Chondrocyte (in vitro differentiated cells): ENCODE measurements at regions not wholly inside any gene's neighbourhood (a gene's known extent, or its start where the extent isn't known, plus 50 kb on each side); places are given as distances from the start of the nearest gene placed in this dataset.
"Not testable (repeated sequence)": the region's sequence is repeated elsewhere in the genome, so short reads cannot be mapped to it uniquely, and the experiment has no call there.

ENCODE experiments used
- DNase-seq: peaks from one replicate; pipeline ENCODE4 v3.0.0; 2021; ENCODE audit warnings: mixed read lengths, low spot score
- H3K27ac Mint-ChIP-seq: one replicate; pipeline ENCODE4 v1.8.0; 2021; ENCODE audit warnings: mild to moderate bottlenecking, moderate library complexity, mixed read lengths; ENCODE audit not compliant: unreplicated experiment
- H3K27me3 Mint-ChIP-seq: 2 replicates; pipeline ENCODE4 v1.8.0; 2021; ENCODE audit warnings: low read depth, mixed read lengths
- H3K36me3 Mint-ChIP-seq: 2 replicates; pipeline ENCODE4 v1.8.0; 2021; ENCODE audit warnings: low read depth, mixed read lengths
- H3K4me1 Mint-ChIP-seq: 2 replicates; pipeline ENCODE4 v1.8.0; 2021; ENCODE audit warnings: low read depth, mild to moderate bottlenecking, mixed read lengths
- H3K4me3 Mint-ChIP-seq: one replicate; pipeline ENCODE4 v1.8.0; 2021; ENCODE audit warnings: mild to moderate bottlenecking, moderate library complexity, mixed read lengths; ENCODE audit not compliant: unreplicated experiment
- H3K9me3 Mint-ChIP-seq: 2 replicates; pipeline ENCODE4 v1.8.0; 2021; ENCODE audit warnings: low read depth, mixed read lengths
- CTCF ChIP-seq: fragments of 200-600 bp; sonication (generic); IDR thresholded peaks from 2 replicates; pipeline ENCODE4 v1.5.0; 2021; ENCODE audit warnings: antibody characterized with exemption, mild to moderate bottlenecking, moderate library complexity

GRCh38 chrX:112235547-112235946 is 153.0 kb upstream of the TRPC5 start:
- TF ChIP-seq CTCF = no peak
- Mint-ChIP-seq H3K4me3 (no peak overlapping the region), H3K36me3 (no peaks in the 10 kb centered on the region), H3K9me3 (peaks cover 4% of the 10 kb centered on the region), H3K27me3 (no peaks in the 10 kb centered on the region), H3K27ac (no peak overlapping the region), H3K4me1 (no peaks in the 10 kb centered on the region)
- no peak for DNase-seq

GRCh38 chrX:112233164-112233563 is 150.6 kb upstream of the TRPC5 start:
- H3K27me3 Mint-ChIP-seq = no peaks in the 10 kb centered on the region
- no peak overlapping the region for H3K27ac Mint-ChIP-seq
- H3K4me3 Mint-ChIP-seq = no peak overlapping the region
- TF ChIP-seq CTCF = no peak
- no peaks in the 10 kb centered on the region for H3K36me3 Mint-ChIP-seq
- DNase-seq = no peak
- H3K4me1 Mint-ChIP-seq = no peaks in the 10 kb centered on the region
- H3K9me3 Mint-ChIP-seq = no peaks in the 10 kb centered on the region

GRCh38 chrX:112226795-112227194 is 144.2 kb upstream of the TRPC5 start:
- H3K27ac Mint-ChIP-seq, DNase-seq, H3K9me3 Mint-ChIP-seq, H3K36me3 Mint-ChIP-seq, H3K4me1 Mint-ChIP-seq, H3K4me3 Mint-ChIP-seq, H3K27me3 Mint-ChIP-seq: not testable (repeated sequence)

GRCh38 chrX:112223391-112223790 is 140.8 kb upstream of the TRPC5 start:
- Mint-ChIP-seq H3K36me3 (no peaks in the 10 kb centered on the region), H3K27me3 (peaks cover 3% of the 10 kb centered on the region), H3K27ac (no peak overlapping the region), H3K4me1 (no peaks in the 10 kb centered on the region), H3K4me3 (no peak overlapping the region), H3K9me3 (peaks cover 3% of the 10 kb centered on the region)
- no peak for DNase-seq
- no peak for TF ChIP-seq CTCF

GRCh38 chrX:112218388-112218787 is 135.8 kb upstream of the TRPC5 start:
- Mint-ChIP-seq H3K4me1 (no peaks in the 10 kb centered on the region), H3K27ac (no peak overlapping the region), H3K36me3 (no peaks in the 10 kb centered on the region), H3K4me3 (no peak overlapping the region), H3K27me3 (peaks cover 3% of the 10 kb centered on the region), H3K9me3 (no peaks in the 10 kb centered on the region)
- no peak for TF ChIP-seq CTCF
- DNase-seq = no peak

GRCh38 chrX:112211459-112211858 is 128.9 kb upstream of the TRPC5 start:
- DNase-seq = no peak
- Mint-ChIP-seq H3K4me3 (no peak overlapping the region), H3K27ac (no peak overlapping the region), H3K36me3 (no peaks in the 10 kb centered on the region), H3K4me1 (no peaks in the 10 kb centered on the region), H3K27me3 (no peaks in the 10 kb centered on the region), H3K9me3 (peaks cover 4% of the 10 kb centered on the region)
- TF ChIP-seq CTCF = no peak
